HG03558 (cell line): ENCODE measurements at regions not wholly inside any gene's neighbourhood (a gene's known extent, or its start where the extent isn't known, plus 50 kb on each side); places are given as distances from the start of the nearest gene placed in this dataset.

Source experiments
- ATAC-seq: cut with Tn5 transposase; IDR thresholded peaks from one replicate; pipeline ENCODE4 v1.9.1; 2021; ENCODE audit warnings: moderate number of reproducible peaks; ENCODE audit not compliant: unreplicated experiment; ENCODE audit errors: extremely low read depth

DNA sequence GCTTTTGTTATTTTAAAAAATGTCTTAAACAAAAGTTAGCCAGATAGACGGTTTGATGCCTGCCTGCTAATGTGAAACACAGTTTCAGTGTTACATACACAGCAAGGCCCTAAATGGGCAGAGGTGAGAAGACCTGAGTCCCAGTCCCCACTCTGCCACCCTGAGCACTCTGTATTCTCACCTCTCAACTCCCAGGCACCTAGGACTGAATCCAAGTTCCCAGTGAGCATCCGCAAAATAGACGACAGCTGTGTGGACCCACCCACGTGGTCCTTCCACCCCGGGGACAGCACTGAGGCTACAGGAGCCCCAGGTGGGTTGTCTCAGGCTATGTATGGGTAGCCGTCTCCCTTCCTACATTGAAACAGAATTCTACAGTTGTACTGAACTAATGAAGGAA is 111.5 kb downstream of the RPL27A start:
- ATAC-seq: no peak

DNA sequence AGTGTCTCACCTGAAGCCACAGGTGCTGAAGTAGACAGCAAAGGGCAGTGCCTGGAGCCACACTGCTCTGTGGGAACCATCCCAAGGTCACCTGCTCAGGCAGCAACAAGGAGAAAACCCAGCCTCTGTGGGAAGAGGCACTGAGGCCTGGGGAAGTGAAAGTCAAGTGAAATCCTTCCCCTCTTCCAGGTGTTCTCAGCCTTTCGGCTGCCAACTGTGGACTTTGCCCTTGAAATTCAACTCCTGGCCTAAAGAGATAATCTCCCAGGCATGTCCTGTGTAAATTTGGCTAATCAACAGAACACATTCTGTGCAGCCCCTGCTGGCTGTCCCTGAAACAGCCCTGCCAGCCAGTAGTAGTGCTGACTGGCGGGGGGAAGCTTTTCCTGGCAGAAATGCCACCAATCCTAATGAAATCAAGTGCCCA is 112.1 kb downstream of the RPL27A start:
- ATAC-seq: no peak

DNA sequence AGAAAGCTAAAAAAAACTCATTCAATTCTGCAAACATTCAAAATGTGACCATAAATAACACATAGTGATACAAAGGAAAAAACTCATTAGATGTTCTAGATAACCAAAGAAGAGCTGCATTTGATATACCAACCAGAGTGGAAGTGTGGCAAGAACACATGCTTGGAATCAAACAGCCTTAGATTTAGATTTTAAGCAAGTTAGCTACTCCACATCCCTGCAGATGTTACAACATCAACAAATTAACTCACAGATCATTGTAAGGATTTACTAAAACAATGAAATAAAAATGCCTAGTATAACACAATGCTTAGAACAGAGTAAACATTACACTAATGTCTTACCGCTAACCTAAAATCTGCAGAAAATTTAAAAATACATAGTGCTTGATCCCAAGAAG is 114.0 kb upstream of the AKIP1 start:
- ATAC-seq: no peak

DNA sequence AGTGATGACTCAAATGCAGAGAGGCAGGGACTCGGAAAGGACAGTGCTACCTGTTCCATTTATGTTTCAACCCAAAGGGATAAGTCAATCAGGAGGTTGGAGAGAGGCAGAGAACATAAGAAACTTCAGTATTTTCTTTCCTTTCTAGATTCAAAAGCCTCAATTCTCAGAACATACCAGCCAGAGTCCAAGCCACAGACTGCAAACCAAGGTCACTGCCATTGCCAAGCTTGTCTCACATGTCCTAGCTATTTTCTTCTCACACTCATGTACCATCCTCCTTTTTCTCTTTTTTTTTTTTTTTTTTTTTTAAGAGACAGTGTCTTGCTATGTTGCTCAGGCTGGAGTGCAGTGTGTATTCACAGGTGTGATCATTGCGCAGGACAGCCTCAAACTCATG is 111.7 kb upstream of the AKIP1 start:
- no peak for ATAC-seq

DNA sequence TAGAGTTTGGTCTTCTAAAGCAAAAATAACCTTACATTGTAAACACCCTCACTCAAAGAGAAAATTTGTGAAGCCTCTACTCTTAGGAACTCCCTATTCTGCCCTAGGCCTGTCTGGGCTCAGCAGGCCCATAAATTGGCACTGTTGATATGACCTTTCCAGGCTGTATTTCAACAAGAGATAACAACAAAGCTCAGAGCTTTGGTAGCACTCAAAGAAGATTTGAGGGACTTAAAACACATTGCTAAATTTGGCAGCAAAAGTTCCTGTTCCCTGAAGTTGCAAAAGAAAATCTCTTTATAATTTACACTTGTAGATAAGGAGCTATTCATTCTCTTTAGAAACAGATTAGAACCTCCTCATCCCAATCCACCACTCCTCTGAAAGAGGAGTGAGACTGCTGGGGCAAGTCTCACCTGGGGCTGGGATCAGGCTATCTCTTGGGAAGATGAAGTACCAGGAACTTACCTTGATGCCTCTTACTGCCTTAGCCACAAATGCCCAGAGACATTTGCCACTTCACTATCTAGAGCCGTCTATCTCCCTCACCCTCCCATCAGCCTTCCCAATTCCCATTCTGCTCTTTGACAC is 110.4 kb upstream of the AKIP1 start:
- ATAC-seq: no peak

DNA sequence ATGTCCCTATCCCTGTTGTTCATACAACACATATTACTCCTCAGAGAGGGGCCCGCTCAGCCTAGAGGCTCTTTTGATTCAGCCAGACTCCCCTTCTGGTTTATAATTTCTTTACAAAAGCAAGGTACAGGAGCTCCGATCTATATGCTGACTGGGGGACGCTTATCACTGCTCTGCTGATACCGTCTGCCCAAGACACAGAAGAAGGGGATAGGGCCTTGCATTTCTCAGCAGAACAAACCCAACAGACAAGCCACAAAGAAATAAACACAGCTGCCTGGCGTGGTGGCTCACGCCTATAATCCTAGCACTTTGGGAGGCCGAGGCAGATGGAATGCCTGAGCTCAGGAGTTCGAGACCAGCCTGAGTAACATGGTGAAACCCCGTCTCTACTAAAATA is 109.9 kb upstream of the AKIP1 start:
- ATAC-seq: no peak

DNA sequence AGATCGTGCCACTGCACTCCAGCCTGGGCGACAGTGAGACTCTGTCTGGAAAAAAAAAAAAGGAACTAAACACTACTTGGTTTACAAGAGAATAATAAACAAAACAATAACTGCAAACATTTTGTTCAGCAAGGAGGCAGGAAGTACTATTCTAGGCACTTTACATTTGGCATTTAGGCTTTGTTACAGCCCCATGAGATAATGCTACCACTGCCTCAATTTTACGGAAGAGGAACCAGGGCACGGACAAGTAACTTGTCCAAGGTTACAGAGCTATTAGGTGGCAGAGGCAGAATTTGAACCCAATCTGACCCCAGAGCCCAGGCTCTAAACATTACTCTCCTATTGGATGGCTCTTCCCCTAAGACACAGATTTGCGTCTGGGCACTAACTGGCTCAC is 108.7 kb upstream of the AKIP1 start:
- no peak for ATAC-seq

DNA sequence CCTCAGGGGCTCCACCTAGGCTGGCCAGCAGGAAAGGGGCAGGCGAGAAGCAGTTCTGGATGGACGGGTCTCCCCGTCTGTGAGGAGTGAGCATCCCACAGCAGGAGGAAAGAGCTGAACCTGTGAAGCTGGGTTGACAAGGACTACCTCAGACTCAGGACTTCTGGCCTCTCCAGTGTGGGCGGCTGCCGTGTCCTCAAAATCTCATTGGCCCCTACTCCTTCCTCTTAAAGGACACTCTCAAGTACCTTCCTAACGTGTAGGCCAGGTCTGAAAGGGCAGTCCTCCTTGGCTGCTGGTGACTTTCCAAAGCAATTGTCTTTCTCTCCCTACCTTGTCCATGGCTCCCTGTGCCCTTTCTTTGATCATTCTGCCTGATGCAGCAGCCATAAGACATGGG is 107.0 kb upstream of the AKIP1 start:
- no peak for ATAC-seq

DNA sequence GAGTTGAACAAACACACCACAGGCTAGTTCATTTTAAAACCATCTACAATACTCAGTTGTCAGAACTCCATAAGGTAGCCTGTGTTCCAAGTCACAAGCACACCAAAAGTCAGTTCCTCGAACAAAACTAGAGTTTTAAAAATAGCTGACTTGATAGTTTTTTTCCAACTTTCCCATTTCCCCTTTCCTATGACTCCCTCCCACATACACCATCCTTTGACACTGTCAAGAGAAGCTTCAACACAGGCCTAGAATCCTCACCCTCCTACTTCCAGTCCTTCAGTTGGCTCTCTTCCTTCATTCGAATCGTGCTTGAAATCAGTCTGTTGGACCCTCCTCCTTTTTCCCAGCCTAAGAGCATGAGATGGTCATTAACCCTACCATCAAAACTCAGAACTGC is 105.7 kb upstream of the AKIP1 start:
- ATAC-seq: no peak

DNA sequence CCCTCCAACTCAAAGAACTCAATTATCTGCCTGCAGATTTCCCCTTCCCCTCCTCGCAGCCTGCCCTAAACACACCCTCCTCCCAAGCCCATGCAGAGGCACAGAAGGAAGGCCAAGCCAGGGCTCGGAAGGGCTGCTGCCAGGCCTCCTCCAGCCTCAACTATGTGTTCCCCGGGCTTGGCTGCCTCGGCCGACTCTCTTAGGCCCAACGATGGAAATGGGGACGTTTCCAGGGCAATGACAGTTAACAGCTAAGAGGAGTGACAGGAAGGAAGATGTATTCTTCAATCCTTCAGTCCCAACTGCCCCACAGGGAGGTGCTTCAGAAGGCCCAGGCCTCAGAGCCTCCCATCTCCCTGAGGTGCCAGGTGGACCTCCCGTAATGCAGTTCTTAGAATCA is 104.0 kb upstream of the AKIP1 start:
- ATAC-seq: no peak

DNA sequence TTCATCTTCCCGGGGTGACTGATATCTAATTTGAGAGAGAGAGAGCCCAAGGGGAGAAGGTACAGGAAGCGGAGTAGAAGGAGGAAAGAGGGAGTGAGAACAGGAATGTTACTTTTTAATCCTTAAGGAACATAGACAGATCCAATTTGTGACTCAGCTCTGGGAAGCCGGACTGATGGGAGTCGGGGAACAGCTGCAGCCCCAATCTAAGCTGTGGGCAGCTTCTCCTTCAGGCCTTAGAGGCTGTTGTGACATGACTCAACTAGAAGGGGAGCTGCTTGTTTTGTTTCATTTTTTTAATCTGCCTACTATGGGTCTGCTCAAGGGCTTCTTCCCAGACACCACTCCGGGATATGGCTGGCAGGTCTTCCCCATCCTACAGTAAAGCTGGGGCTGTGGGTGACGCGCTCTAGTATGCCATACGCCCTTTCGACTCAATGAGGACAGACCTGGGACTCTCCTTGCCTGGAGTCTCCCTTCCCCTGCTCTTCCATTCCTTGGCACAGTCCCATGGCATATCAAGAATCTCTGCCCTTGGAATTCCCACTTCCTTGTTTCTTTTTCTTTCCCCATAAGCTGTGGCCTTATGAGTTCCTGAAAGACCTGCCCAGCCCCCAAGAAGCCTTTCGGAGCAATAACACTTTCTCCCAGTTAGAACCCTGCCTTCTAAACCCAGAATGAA is 103.3 kb upstream of the AKIP1 start:
- no peak for ATAC-seq

DNA sequence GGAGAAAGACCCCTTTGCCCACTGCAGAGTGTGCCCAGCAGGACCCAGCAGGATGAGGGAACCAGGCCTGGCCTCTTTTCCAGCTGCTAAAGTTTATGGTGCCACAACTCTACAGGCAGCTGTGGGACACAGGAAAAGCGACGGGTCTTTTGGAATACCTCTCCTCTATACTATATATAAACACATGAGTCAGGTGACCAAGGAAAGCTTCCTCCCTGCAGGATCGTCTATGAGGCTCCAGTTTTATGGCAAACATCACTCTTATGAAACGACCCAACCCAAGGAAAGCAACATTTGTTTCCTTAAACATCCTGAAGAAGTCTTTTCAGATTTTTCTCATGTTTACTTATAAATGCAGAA is 102.8 kb upstream of the AKIP1 start:
- no peak for ATAC-seq

DNA sequence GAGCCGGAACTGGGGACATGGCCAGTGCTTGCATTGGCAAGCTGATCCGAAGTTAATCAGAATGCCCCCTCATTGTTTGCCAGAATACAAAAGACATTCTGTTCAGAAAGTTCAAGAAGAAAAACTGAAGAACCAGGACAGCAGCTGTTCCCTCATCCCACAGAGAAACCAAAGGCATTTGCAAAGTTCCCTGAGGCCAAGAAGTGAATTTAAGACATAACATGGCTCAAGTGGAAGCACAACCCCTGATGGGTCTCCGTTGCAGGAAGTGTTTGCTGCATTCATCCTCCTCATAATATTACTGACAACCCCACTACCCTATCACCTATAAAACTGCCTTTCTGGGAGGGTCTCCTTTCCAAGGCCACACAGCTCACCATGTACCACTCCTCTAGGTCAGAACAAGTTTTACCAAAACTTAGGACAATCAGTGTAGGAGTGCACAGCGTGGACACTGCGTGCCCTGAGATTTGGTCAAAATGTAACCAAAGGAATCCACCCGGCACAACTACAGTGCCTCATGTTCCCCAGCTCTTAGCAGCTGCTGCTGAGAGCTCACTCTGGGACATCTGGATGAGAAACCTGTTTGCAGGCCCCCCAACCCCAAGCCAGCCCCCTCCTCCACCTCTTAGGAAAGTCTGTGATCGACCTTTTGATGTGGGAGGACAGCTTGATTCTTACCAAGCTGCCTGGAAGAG is 101.6 kb upstream of the AKIP1 start:
- ATAC-seq: no peak

DNA sequence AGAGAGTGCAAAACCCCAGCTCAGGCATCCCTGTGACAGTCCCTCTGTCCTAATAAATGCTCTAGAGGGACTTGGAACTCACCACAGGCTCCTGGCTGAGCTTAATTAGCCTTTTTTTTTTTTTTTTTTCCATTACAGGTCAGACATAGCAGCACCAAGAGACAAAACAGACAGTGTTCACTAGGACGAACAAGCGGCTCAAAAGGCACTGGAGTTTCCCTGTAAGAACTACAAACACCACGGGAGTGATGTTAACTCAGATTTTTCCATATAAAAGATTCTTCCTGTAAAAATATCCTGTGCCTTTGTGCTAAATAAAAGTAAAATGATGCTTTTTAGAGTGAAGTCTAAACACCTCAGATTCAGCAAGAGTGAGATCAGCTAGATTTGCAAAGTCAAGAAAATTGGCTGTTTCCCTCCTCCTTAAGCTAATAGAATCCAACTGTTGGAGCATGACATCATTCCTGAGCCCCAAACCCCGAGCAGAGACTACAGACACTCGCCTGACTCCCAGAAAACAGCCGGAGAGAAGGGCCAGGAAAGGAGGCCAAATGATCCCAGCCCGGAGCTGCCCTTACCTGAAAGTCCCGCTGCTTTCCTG is 101.0 kb upstream of the AKIP1 start:
- no peak for ATAC-seq

DNA sequence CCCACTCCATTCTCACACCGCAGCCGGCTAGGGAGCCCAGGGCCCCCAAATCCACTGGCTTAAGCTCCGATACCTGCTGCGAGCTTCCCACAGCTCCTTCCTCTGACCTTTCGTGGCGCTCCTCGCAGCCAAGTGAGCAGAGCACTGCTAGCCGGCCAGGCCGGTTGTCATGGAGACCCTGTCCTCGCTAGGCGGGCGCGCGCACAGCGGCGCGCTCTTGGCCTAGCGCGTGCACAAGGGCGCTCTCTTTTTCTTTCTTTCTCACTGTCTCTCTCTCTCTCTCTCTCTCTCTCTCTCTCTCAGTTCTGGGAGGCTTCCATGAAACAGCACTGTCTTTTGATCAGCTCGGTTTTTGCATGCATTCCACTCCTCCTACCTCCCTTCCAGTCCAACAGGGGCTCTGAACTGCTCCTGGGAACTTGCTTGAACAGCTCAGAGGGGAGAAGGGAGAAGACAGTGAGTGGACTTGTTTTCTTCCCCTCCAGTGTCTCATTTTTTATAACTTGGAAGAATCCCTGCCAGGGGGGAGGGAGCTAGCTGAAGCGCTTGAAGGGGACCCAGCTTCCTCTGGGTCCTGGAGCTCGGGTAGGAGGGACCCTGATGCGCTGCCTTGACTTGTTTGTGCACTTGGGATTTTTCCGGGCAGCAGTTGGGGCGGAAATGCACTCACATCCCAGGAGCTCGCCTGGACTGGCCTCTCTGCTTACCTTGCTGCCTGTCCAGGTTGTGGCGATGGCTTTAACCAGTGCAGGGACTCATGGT is 100.3 kb upstream of the AKIP1 start:
- ATAC-seq: no peak

DNA sequence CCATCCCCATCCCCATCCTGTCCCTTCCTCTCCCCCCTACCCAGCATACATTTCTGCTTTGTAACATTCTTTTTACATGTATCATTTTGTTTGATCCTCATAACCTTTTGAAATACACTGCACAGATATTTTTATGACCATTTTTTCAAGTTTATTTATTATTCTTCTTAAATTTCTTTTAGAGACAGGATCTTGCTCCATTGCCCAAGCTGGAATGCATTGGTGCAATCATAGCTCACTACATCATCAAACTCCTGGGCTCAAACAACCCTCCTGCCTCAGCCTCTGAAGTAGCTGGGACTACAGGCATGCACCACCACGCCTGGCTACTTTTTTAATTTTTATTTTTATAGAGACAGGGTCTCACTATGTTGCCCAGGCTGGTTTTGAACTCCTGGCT is 99.4 kb upstream of the AKIP1 start:
- ATAC-seq: no peak

DNA sequence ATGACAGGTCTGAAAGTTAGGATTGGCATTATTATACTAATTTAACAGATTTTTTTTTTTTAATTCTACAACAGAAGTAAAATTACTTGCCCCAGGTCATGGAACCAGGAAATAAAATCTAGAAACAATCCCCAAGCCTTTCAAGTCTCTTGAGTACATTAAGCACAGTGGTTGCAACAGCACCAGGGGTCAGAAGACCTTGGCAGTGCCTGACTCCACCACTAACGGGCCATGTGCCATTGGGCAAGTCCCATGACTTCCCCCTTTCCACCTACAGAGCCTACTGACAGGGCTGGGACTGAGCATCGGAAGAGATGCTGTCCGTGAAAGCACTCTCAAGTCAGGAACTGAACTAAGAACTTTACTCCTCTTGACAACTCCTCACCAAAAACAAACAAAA is 98.6 kb upstream of the AKIP1 start:
- ATAC-seq: no peak

DNA sequence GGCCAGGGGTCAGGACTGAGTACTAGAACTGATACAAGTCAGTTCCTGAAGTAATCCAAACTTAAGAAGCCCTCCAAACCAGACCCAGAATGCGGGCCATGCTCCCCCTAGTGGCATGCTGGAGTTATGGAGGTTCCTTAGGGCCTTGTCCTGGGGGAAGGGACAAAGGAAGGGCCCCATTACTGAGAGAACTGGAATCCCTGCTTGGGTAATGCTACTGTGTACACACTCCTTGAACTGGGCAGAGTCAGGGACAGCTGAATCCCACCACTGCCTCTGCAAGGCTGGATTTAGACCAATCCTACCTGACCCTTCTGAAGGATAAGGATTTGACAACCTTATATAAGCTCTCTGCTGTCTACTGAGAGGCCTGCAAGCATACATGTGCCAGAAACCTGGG is 97.3 kb upstream of the AKIP1 start:
- ATAC-seq: no peak

DNA sequence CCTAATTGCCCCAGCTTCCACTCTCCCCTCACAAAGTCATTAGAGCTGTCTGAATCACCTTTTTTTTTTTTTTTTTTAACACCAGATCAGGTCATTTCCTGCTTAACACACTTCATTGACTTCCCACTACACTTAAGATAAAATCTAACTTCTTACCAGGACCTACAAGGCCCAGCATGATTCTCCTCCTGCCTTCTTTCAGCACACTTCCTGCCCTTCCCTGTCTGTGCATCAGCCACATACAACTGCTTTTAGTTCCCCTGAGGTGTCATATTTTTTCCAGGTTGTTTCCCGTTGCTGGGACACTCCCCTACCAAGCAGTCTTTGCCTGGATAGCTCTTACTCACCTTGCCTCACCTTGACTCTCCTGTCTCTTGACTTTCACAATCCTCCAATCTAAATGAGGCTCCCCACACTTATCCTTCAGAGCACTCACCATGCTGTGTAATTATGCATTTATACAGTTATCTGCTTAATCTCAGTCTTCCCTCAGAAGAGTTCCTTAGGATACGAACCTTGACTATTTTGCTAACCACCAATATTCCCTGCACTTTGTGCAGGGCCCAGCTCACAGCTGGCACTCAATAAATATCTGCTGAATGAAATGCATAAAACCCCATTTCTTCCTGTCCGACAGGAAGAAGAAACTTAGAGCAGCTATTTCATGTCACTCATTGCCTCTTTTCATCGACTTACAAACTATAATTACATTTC is 96.6 kb upstream of the AKIP1 start:
- ATAC-seq: no peak

DNA sequence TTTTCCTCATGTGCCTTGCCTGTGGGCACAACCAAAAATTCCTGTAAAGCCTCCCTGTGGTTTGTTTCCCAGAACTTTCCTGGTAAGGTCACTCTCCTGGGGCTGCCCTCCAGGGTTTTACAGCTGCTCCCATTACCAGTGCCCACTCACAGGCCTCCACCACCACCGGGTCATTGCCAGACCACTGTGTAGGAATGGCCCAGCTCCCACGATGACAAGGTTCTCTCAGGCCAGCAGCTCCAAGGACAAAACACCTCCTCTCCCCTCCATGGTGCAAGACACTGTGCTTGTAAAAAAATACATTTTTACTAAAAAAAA is 96.1 kb upstream of the AKIP1 start:
- ATAC-seq: no peak
